GM18498 (cell line): ENCODE measurements at regions not wholly inside any gene's neighbourhood (a gene's known extent, or its start where the extent isn't known, plus 50 kb on each side); places are given as distances from the start of the nearest gene placed in this dataset.
"Not testable (repeated sequence)": the region's sequence is repeated elsewhere in the genome, so short reads cannot be mapped to it uniquely, and the experiment has no call there.

Experiments used
- ATAC-seq: cut with Tn5 transposase; IDR thresholded peaks from one replicate; pipeline ENCODE4 v1.9.1; 2021; ENCODE audit warnings: mild to moderate bottlenecking, moderate library complexity; ENCODE audit not compliant: unreplicated experiment

DNA sequence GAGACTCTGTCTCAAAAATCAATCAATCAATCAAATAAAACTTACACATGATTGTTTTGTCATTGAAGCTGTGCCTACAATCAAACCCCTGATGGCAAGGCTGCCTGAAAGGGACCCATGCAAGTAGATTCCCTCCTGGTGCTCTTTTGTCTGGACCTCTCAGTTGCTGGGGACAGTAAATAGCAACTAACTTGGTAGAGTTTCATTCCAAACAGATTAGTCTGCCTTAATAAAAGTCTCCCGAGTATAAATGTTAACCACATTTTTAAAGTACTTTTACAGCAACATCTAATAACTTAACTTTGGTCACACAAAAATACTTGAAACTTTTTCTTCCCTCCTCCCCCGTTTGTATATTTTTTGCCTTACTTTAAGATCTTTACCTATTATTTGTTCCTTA, 105.5 kb downstream of the FEM1C start:
- ATAC-seq, result no peak

DNA sequence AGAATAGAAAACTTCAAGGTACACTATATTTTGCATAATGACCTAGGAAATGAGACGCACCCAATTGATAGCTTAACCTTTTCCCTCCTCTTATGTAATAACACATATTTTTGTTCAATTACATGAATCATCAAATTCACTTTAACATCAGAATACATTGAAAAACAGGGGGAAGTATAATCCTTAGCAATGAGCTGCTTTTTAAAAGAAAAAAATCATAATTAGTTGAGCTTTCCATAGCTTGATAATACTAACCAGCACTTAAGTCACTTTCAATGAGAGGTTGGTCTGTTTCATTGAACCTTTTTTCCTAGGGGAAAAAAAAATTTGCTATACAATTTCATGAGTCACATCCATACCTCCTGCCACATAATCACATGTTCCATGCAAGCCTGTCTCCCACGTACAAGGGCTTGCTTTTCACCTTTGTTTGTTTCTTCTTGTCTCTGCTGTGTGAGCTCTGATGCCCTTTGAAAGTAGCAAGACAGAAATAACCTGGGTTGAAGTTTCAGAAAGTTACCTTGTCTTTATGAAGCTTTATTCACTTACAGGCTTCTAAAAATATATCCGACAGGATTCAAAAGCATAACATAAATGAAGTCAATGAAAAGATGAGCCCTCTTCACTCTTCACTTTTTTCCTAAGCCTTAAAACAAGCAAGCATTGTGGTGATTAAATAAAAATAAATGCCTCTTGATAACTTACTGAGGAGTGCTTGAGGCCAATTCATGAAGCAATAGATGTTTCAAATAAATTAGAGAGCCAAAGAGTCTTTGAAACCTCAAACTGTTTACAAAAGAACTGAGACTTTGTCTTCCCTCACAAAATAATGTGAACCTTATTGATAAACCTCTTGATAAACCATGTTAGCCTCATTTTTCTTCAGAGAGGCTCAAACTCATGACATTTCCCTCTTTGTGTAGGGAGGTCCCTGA, 108.5 kb downstream of the FEM1C start:
- peak; percentile 61 for ATAC-seq

DNA sequence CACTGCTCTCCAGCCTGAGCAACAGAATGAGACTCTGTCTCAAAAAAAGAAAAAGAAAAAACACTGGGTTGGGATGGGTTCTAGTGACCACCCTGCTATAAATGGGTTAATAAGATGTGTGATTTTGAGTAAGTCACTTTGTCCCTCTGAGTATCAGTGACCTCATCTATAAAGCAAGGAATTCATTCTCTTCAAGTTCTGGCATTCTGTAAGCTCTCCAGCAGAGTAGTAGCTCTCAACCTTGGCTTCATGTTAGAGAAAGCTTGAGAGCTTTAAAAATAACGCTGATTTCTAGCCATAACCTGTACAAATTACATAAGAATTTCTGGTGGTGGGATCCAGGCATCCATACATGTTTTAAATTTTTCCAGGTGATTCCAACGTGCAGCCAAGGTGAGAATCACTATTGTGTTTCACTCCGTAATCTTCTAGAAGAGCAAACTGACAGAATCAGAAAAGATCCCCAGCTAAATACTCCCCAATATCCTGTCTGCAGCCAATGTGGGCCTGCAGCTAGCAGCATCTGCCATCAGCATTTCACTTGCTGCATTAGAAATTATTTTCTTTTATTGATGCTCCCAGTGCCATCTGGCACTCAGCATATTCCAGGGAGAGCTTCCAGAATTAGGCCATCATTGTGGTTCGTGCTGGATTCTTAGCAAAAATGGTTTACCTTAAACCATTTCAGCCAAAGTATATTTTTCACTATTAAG, 109.4 kb downstream of the FEM1C start:
- no peak for ATAC-seq

DNA sequence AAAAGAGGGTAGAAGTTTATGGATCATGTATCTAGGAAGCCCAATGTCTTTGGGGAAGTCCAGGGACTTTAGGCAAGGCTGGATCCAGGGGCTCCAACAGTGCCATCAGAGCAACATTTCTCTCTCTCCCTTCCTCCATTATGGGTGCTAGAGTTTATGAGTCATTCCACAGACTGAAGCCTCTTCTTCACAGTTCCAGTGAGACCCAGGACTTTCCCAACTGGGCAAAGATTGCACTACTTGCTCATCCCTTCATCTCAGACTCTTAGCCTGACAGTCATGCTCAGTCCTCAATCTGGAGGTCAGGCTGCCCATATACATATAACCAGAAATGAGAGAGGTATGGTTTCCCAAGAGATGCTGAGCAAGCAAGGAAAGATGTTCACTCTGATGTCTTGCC, 110.7 kb downstream of the FEM1C start:
- ATAC-seq, result no peak

DNA sequence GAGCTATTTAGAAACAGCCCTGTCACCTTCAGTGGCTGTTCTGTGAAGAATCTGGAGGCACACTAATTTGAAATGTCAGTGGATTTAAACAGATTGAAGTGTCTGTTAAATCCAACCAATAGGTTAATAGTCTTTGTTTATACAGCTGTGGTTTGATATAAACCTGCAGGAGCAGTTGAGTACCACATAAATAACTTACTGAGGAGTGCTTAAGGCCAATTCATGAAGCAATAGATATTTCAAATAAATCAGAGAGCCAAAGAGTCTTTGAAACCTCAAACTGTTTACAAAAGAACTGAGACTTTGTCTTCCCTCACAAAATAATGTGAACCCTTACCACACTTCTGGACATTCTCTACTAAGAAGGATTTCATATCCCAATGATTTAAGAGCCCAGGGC, 111.9 kb downstream of the FEM1C start:
- ATAC-seq, result no peak

DNA sequence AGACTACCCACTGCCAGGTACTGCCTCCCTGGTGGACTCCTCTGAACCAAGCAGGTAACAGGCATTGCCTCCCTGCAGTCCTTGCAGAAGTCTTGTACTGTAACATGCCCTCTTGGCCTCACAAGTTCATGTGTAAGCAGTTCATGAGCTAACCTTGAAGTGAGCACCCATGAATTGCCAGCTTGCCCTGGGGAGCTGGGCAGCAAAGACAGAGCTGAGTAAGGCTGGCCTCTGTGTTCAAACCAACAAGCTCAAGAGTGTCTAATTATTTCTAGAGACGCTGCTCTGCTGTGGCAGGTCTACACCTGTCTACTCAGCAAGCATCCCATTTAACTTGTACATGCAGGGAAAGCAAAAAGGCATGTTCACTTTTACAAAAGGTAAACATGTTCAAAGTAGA, 113.5 kb downstream of the FEM1C start:
- no peak for ATAC-seq

DNA sequence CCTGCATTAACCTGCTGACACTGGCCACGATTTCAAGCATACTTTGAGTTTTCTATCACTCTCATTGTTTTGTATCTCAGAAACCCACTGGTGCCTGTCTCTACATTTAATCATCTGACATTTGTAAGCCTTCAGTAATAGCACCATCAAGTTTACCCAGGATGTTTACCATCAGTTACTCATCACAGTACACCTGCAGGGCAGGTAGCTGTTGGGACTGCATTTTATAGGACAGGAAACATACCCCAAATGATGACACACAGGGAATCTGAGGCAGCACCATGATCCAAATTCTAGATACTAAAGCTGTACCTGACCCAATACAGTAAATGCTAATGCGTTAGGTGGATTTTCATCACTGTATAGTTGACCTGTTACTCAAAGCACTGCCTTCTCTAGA, 114.2 kb downstream of the FEM1C start:
- no peak for ATAC-seq

DNA sequence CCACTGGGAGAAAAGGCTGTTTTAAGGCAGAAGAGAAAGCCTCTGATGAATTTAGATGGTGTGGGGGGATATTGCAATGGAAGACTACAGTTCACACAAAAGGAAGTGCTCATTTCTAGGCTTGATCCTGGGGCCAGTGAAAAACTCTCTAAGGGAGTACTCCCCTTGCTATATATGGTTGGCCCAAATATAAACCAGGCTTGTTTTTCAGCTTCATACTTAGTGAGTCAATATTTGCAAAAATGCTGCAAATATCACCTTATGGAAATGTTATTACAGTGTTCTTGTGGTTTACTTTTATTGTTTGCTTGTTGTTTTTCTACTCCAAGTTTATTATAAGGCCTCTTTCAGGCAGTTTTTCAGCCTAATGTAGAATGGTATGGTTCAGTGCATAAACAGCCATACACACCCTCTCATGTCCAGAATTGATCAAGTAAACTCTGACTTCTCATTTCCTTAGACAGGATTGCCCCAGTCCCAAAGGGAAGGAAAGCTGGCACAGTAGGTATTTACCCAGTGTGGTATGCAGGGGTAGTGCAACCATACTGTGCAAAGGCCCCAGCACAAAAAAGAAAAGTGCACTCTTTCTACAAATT, 115.1 kb downstream of the FEM1C start:
- no peak for ATAC-seq

DNA sequence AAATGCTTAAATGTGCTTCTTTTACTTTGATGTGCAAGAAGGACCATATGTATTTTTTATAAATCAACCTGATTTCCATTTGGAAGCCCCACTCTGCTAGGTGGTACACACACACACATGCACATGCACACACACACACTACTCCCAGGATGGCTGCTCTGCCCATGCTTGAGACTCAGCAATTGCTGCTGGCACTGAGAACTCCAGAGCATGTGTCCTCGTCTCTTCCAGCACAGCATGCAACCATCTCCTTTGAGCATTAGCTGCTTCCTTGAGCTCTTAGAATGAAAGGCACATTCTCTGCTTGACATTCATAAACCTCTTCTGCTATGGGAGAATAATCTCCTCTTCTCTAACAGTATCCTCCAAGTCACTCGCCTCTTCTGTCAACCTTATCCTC, 115.9 kb downstream of the FEM1C start:
- ATAC-seq, result no peak

DNA sequence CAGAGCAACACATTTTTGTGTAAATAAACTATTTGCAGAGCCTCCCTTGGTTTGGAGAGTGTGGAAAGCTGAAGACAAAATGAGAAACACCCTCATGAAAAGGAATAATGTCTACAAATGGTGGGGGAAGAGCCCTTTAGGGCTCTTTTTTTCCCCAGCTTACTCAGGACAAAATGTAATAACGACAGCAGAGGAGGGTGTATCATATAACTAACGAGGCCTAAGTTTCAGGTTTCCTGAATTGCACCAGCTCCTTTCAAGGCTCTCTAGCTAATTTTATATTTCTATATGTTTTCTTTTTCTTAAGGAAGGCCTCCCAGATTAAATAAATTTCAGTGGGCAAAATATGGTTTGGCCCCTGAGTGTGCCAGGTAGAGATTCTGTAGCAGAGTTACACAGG, 116.3 kb downstream of the FEM1C start:
- ATAC-seq, result no peak

DNA sequence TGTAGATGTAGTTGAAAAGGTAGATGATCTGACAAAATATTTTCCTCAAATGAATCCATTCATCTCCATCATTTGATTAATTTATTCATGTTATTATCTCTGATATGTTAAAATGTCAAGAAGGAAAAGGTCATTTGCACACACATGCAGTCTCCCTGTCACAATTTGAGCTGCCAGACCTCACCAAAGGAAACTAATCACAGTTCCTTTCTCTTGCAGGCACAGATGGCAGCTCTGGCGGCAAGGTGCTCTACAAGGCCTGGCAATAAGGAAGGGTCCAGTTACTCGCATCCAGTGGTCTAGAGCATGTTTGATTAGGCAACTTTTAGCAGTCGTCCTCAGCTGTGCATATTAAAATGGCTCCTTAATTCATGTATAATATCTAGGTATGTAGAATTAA, 120.1 kb downstream of the FEM1C start:
- ATAC-seq, result no peak

DNA sequence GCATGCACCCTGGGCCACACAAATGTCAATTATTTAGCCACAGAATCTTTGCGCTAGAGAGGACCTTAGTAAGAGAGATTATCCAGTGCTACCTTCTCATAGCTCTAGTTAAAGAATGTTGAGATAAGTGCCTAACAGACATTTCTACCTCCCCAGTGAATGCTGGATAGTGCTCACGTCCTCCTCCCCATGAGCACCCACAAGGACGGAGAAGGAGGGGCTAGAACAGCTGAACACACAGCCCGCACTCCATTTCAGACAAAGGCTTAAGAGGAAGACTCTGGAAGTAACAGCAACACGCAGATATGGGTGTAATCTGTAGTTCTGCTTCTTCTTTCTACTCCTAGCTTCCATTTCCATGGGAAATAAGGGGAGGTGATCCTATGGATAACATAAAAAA, 120.5 kb downstream of the FEM1C start:
- ATAC-seq, result no peak

DNA sequence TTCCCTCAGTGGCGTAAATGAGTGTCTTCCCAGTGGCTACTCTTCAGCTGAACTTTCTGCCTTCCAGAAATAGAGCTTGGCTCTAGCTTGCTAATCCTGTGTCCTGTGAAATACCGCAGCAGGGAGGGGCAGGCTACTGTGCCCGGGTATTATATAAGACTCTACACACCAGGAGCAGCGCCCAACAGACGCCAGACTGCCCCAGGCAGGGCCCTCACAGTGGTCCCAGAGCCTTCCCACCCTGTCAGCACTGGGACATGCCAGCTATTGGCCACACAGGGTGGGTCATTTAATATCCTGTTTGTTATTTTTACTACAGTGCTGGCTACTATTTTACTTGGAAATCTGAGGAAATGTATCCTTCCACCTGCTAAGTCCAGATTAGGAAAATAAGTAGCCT, 121.0 kb downstream of the FEM1C start:
- no peak for ATAC-seq

DNA sequence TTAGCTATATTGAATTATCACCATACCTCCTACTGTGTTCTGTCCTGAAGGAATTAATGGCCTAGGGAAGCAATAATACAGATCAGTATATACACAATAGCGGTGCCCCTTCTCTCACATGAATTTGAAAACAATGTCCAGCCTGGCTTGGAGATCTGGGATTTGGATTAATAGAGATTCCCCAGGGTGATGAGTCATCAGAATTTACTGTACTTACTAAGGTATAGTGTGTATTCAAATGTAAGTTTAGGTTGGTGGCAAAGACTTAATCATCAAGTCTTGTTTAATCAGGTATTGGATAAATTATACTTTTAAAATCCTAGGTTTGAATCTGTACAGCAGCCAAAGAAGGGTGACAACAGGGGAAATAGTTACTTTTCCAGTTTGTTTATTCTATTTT, 121.5 kb downstream of the FEM1C start:
- ATAC-seq, result no peak

DNA sequence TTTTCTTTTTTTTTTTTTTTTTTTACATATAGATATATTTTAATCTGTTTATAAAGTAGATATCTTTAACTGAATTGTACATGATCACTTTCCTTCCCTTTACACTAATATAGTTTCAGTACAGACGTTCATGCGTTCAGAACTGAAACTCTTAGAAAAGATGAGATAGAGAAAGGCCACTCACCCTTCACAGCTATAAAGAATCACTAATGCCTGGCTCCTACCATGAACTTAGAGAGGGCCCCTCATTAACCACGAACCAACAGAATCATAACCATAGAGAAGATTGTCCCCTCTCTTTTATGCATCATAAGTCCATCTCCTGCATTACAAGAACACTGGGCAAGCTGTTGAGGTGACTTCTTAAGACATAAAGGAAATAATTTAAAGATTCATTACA, 123.8 kb downstream of the FEM1C start:
- ATAC-seq, result not testable (repeated sequence)

DNA sequence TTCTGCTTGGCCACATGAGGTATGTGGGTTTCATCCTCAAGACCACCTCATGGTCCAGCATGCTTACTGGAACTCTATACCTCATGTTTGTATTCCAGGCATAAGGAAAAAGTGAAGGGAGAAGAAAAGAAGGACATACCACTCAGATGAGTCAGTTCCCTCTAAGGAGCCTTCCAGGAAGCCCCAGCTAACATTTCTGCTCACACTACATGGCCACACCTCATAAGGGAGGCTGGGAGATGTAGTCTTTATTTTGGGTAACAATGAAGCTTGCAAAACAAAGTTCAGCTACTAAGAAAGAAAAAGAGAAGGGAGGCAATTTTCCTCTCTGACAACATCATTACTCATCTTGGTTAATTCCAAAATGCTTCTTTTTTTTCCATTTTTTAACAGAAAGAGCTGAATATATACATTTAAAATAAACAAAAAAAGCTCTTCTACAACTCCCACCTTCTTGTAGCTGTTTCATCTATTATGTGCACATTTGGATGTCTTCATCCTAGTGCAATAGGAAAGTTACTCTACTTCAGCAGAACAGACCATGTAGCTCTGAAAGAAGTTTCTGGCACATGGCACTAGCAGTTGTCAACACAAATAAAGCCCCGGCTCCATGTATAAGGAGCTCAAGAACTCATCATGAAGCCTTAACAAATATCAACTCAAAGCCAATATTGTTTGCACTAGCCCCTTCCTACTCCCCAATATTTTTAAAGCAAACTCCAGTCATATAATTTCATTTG, 123.6 kb upstream of the CCDC112 start:
- no peak for ATAC-seq

DNA sequence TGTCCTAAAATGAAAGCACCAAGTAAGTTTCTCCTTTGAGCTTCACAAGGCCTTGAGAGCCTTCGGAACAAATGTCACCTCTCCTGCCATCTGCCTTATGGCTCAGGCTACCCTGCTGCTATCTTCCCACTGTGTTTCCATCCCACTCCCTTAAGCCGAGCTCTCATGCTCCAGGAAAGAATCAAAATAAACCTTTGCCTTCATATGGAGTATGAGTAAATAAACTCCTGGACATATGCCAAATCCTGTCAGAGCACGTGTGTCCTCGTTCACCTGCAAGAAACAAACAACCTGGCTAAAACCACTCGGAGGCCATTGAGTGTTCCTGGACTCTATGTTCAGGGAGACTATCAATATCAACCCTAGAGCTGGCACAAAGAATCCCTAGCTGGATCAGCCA, 122.3 kb upstream of the CCDC112 start:
- no peak for ATAC-seq

DNA sequence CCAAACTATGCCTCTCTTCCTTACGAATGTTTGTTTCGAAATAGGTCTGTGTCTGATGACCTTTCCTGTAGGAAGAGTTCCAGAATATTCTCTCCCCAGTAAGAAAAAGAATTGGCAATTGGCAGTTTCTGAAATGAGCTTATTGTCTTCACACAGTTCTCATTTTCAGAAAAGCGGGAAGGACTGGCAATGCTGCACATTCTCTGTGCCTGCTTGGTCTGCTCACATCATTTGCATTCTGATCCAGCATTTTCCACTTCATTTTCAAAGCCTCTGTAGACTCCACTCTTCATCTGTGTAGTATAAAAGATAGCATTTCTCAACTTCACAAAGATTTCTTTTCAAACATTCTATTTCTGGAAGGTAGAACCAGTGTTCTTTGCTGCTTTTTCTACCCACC, 120.6 kb upstream of the CCDC112 start:
- ATAC-seq, result no peak

DNA sequence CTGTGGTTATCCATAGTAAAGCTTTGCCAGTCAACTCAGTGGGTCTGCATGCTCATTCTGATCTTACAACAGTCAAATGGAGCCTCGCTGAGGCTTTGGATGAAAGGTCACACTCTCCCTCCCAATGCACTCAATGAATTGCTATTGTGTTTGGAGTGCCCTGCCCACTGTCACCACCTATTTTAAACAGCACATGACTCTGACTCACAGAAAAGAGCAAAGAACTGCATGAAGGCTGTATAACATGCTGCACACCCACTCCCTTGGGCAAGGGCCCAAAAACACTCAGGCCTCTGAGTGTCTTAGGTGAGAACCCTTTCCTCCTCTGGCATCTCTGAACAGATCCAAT, 118.7 kb upstream of the CCDC112 start:
- no peak for ATAC-seq

DNA sequence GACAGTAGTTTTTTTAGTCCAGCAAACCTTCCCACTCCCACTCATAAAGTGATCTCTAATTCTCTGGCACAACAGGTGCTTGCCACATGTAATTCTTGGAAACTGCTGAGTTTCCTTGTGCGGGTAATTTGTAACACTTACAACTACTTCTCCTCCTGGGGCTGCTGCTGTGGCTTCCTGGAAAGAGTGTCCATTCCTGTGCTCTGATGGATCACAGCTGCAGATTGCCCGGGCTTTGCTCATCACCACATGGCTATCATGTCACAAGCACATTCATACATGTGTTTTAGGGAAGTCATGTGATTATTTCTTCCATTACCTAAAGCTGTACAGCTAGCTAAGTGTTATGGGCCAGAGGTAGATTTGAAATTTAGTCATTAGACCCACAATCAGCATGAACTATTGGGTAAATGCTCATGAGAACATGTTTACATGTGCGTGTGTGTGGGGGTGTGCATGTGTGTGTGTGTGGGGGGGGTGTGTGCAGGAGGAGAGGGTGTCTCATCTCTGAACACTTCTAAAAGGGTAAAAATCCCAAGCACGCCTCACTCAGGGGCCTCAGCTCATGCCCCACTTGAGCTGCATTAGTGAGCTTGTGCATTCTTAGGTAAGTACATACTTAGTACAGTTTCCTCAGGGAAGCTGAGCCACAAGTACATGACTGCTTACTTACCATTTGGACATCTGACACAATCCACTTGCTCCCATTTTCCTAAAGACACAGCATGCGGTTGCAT, 118.1 kb upstream of the CCDC112 start:
- no peak for ATAC-seq

DNA sequence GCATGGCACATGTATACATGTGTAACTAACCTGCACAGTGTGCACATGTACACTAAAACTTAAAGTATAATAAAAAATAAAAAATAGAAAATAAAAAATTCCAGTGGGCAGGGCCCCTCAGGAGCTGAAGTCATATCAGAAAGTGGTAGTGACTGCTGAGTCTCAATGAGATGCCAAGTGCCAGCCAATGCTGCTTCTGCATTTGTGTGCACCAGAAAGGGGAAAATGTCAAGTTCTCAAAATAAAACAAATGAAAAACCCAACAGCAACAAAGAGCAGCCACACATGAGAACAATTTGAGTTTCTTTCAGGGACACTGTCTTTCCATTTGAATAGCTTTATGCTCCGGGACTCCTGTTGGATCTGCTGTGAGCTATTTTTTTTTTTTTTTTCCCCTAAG, 117.2 kb upstream of the CCDC112 start:
- ATAC-seq, result no peak
